PFSK-1 (cell line): ENCODE measurements at regions not wholly inside any gene's neighbourhood (a gene's known extent, or its start where the extent isn't known, plus 50 kb on each side); places are given as distances from the start of the nearest gene placed in this dataset.

Experiments used
- FOXP2 ChIP-seq: optimal IDR thresholded peaks from 2 replicates; pipeline ENCODE3; 2011; ENCODE audit warnings: borderline replicate concordance, control low read depth, inconsistent platforms; ENCODE audit not compliant: insufficient read depth; ENCODE audit errors: extremely low read length, extremely low read depth
- POLR2AphosphoS5 ChIP-seq: IDR thresholded peaks from 2 replicates; pipeline ENCODE4 v1.6.1; 2012; ENCODE audit warnings: low read depth, mild to moderate bottlenecking, control low read depth, low read length, moderate library complexity
- REST ChIP-seq, 2 experiments: IDR thresholded peaks; 2 replicates each; pipeline versions ENCODE4 v1.6.1 to v1.8.0; 2011 to 2012; ENCODE audit warnings: low read depth in 2 of 2, low read length in 2 of 2, control low read depth in 1 of 2, inconsistent platforms in 1 of 2, mild to moderate bottlenecking in 1 of 2, moderate library complexity in 1 of 2; ENCODE audit not compliant: insufficient read depth in 1 of 2
- SIN3A ChIP-seq: IDR thresholded peaks from 2 replicates; pipeline ENCODE4 v1.6.1; 2012; ENCODE audit warnings: mild to moderate bottlenecking, low read length, moderate library complexity, borderline replicate concordance; ENCODE audit not compliant: insufficient read depth
- TAF1 ChIP-seq: IDR thresholded peaks from 2 replicates; pipeline ENCODE4 v1.6.1; 2012; ENCODE audit warnings: low read length, control low read depth, borderline replicate concordance; ENCODE audit not compliant: insufficient read depth

GRCh38 chr13:53642306-53642705 is 613.7 kb downstream of the OLFM4 start:
- TF ChIP-seq POLR2AphosphoS5 (no peak), SIN3A (no peak), TAF1 (no peak), REST (IDR thresholded peaks at IDR 0.05; ENCODE audit: insufficient read depth in 1 of 2, low read depth in 2 of 2, low read length in 2 of 2) (no peak), FOXP2 (no peak)
